Liver (tissue), 2 donors: ENCODE measurements at regions not wholly inside any gene's neighbourhood (a gene's known extent, or its start where the extent isn't known, plus 50 kb on each side); places are given as distances from the start of the nearest gene placed in this dataset.

ENCODE experiments used
- ATF3 ChIP-seq: IDR thresholded peaks from 2 replicates; pipeline ENCODE4 v1.6.1; 2016; ENCODE audit warnings: antibody characterized with exemption
- GABPA ChIP-seq, 2 donors: IDR thresholded peaks in 1 of 2; conservative IDR thresholded peaks in 1 of 2; 2 replicates each; pipeline ENCODE4 v1.6.1; 2016; ENCODE audit warnings: antibody characterized with exemption in 2 of 2, mild to moderate bottlenecking in 1 of 2, moderate library complexity in 1 of 2
- HNF4G ChIP-seq: IDR thresholded peaks from 2 replicates; pipeline ENCODE4 v1.6.1; 2016; ENCODE audit warnings: antibody characterized with exemption
- SP1 ChIP-seq: IDR thresholded peaks from 2 replicates; pipeline ENCODE4 v1.6.1; 2018; ENCODE audit warnings: antibody characterized with exemption, mild to moderate bottlenecking
- donor health status: healthy.

- TF ChIP-seq SP1 (no peak), HNF4G (no peak), ATF3 (no peak), GABPA (IDR thresholded peaks at IDR 0.05 in 1 of 2, conservative IDR thresholded peaks at IDR 0.05 in 1 of 2) (no peak)
These were observed 399.7 kb downstream of the TLE1 start for GRCh38 chr9:81289622-81290021.
